UCSD-AML1 (cell line): ENCODE measurements at regions not wholly inside any gene's neighbourhood (a gene's known extent, or its start where the extent isn't known, plus 50 kb on each side); places are given as distances from the start of the nearest gene placed in this dataset.

Source experiments
- DNase-seq: peaks from one replicate; lab custom pipeline; 2025; ENCODE audit not compliant: unreplicated experiment; lab: John Stamatoyannopoulos, UW

- no peak for DNase-seq
Observed at GRCh38 chr16:87056551-87056950, 260.6 kb downstream of the C16orf95 start.

- DNase-seq = no peak
Observed at GRCh38 chr16:87057211-87057881, 259.8 kb downstream of the C16orf95 start.

- no peak for DNase-seq
Observed at GRCh38 chr16:87057951-87058560, 259.1 kb downstream of the C16orf95 start.

- no peak for DNase-seq
Observed at GRCh38 chr16:87058728-87059250, 258.4 kb downstream of the C16orf95 start.

DNA sequence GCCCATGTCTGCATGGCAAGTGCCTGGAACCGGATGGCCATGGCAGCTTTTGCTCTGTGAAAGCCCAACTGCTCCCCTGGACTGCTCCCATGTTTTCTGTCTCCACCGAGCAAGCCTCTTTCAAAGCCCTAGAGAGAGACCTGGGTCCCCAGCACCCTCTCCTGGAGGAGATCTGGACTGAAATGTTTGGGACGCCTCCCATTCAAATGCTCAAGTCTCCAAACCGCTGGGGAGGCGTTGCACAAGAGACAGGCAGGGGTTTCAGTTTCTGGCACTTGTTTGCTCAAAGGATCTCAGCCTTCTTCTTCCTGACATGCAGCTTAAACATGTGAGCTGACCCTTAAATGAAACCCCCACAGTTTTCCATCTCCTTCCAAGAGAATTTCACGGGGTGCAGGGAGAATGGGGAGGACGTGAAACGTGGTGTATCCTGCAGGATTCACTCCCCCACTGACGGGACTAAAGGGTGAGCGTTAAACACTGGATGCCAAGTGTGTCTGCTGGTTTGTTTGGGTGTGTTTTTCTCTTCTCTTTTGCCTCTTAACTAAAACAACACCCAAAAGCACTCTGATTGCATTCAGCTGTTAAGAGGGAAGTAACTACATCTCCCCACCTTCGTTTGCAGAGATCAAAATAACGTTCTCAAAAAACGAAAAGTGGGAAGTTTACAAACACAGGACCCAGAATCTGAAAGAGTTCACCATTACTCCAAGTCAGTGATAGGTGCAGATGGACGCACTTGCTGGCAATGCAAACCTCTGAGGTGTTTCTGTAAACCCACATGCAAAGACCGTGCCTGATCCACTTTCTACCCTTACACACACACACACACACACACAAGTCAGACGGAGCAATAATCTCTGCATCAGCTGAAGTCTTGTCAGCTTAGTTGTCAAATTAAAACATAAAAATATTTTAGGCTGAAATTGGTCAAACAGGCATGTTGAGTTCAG, 256.9 kb downstream of the C16orf95 start:
- no peak for DNase-seq

GRCh38 chr16:87061243-87061920, 255.8 kb downstream of the C16orf95 start:
- no peak for DNase-seq

- peak; percentile 84 for DNase-seq
Observed at GRCh38 chr16:87062569-87063442, 254.4 kb downstream of the C16orf95 start.

- DNase-seq = peak; percentile 31
Observed at GRCh38 chr16:87063543-87063942, 253.6 kb downstream of the C16orf95 start.

- peak; percentile 36 for DNase-seq
Observed at GRCh38 chr16:87064731-87065445, 252.3 kb downstream of the C16orf95 start.

DNA sequence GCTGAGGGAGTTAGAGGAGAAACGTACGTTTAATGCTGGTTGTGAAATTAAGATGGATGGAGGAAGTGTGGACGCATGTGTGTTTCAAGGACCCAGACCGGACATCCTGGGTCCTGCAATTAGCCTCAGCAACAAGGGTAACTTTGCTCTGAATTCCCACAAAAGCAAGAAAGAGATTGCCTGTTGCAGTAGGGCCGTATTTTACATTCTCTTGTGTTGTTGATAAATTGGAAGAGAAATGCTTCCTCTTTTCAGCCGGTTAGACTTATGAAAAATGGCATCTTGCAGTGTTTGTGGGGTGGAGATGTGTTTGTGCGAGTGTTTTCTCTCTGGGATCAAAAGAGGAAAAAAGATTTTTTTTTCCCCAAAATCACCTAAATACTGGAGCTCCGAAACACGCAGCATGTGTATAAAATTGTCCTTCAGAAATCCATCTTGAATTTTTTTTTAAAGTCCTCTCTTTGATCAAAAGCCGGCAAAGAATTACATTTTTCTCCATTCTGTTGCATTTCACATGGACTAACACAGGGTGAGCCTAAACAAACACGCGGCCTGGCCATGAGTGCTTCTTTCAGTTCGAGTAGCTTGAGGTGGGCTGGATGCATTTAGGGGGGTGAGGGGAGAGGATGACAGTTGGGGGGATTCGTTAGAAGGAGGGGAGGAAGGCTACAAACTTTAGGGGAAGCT, 251.6 kb downstream of the C16orf95 start:
- DNase-seq = peak; percentile 38

GRCh38 chr16:87066133-87067002, 250.8 kb downstream of the C16orf95 start:
- DNase-seq = no peak

DNA sequence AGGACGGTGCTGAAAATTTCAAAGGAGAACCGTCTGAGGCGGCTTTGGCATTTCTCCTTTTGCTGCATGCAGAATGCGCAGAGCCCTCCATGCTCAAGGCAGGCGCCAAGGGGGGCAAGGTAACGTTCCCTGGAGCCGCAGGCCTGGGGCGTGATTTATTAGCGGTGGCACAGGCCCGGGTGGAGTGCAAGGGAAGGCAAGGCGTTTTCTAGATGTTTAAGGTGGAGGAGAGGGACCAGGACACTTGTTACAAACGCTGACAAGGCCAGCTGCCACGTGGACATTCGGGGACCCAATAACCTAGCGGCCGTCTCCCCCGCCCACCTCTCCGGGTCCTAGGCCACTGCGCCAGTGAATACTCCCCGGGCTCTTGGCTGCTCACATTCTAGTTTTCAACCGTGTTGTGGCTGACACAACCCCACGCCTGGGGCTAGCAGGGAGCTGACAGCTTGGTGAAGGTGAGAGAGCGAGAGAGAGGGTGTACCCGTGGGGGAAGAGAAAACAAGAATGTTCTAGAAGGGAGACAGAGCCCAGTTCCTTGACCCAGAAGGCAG, 250.1 kb downstream of the C16orf95 start:
- DNase-seq = no peak

- DNase-seq = no peak
Observed at GRCh38 chr16:87067836-87068761, 249.1 kb downstream of the C16orf95 start.

GRCh38 chr16:87068762-87069150, 248.4 kb downstream of the C16orf95 start:
- no peak for DNase-seq

- no peak for DNase-seq
Observed at GRCh38 chr16:87070657-87071056, 246.5 kb downstream of the C16orf95 start.

- DNase-seq = no peak
Observed at GRCh38 chr16:87072101-87072500, 245.1 kb downstream of the C16orf95 start.
